Activated CD4-positive, alpha-beta T cell treated with anti-CD3 and anti-CD28 coated beads, Interleukin-2, amount 50 U/mL, for 1 hour (primary cell): ENCODE measurements at regions not wholly inside any gene's neighbourhood (a gene's known extent, or its start where the extent isn't known, plus 50 kb on each side); places are given as distances from the start of the nearest gene placed in this dataset.

Experiments used
- DNase-seq: peaks from one replicate; pipeline ENCODE4 v3.0.0-alpha.2; 2020

- no peak for DNase-seq
Observed at GRCh38 chr11:10387206-10388083, 67.6 kb upstream of the AMPD3 start.

DNA sequence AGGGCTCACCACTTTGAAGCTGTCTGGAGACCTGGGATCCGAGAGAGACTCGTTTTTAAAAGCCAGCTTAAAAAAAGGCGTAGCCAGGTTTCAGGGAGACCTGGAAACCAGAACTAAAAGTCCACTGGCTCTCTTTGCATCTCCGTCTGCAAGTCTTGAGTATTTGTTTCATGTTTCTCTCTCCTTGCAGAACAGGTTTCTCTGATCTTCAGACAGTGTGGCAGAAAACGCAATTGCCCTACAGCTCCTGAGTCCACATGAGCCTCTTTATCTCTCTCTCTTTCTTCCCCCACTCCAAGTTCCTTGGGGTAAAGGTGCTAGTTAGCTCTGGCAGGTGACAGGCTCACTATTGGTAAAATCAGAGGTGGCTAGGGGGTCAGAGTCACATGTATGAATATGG is 67.0 kb upstream of the AMPD3 start:
- no peak for DNase-seq

- DNase-seq: no peak
Observed at GRCh38 chr11:10388574-10388973, 66.5 kb upstream of the AMPD3 start.

DNA sequence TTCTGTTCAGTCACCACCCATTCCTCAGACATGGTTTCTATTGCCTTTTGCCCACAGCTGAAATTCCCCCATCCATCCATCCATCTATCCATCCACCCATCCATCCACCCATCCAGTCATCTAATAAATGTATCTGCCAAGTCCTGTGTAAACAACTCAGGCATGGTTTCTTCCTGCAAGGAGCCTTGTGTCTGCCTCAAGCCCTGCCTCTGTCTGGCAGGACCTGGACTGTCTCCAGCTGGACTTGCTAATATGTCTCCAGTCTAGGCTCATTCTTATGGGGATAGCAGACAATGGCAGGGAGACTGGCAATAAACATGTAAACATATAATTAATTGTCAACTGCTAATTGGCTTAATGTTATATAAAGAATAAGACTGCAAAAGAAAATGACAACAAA is 64.7 kb upstream of the AMPD3 start:
- DNase-seq: no peak

DNA sequence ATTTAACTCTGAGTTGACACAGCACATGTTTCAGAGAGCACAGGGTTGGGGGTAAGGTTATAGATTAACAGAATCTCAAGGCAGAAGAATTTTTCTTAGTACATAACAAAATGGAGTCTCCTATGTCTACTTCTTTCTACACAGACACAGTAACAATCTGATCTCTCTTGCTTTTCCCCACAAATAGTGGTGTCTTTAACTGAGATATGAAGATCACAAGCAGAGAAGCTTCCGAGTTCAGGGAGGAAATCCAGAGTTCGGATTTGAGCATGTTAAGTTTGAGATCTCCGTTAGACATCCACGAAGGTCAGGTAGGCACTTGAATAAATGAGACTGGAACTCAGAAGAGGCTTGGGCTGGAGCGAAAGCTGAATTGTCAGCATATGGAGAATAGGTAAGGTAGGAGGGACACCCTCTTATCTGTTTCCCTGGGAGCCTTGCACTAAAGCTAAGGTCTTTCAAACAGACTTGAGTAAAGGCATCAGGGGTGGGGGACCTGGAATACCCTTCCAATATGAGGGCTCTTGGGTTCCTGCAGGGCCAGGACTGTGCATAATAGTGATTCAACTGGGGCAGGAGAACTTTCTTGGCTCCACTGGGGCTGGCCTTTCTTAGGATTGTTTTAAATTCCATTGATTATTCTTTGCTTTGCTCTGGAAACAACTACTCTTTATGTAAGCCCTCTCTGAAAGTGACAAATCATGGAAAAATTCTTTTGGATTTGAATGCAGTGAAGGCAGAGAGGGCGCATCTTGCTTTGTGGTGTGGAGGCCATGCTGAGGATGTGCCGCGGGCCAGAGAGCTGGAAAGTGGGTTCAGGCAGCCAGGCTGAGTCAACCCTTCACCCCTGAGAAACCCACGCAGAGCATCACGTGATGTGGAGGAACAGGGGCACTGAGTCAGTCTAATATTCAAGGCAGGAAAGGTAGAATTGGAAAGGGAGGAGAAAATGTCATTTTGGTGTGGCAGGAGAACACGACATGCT is 62.7 kb upstream of the AMPD3 start:
- DNase-seq: no peak

GRCh38 chr11:10394229-10395101 is 60.6 kb upstream of the AMPD3 start:
- no peak for DNase-seq

GRCh38 chr11:10395166-10395897 is 59.7 kb upstream of the AMPD3 start:
- DNase-seq: no peak

DNA sequence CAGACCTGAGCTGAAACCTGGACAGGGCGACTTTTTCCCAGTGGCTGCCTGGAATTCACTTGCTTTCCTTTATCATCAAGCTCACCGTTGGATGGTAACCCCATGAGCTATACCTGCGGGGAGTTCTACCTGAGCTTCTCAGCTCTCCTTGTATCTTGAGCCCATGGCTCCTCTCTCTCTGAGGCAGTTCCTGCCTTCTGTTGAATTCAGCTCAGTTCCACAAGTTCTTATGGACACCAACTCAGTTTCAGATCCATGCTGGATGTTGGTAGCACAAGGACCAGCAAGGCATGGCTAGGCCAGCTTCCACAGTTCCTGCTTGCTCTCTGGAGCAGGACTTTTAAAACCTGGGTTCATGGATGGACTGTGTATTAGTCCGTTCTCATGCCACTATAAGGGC is 58.3 kb upstream of the AMPD3 start:
- no peak for DNase-seq

DNA sequence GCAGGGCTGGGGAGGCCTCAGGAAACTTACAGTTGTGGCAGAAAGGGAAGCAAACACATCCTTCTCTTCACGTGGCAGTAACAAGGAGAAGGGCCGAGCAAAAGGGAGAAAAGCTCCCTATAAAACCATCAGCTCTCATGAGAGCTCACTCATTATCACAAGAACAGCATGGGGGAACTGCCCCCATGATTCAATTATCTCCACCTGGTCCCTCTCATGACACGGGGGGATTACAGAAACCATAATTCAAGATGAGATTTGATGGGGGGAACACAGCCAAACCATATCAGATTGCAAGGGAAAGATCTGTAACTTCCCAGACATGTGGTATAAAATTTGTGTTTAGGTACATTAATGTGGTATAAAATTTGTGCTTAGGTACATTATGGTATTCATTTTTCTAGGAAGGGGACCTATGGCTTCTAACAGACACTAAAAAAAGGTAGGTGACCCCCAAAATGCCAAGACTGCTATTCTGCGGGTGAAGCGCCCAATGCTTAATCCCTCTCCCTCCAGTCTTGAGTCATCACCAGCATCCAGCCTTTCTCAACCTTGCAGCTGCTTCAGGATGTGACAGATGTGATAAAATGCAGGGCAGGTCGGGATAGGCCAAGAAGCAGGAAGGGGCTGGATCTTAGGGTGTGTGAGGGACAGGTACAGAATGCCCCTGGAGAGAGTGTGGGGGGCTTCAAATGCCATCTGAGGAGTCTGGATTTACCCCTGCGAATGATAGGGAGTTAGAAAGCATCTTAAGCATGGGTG is 57.7 kb upstream of the AMPD3 start:
- no peak for DNase-seq

GRCh38 chr11:10398525-10398924 is 56.5 kb upstream of the AMPD3 start:
- no peak for DNase-seq

DNA sequence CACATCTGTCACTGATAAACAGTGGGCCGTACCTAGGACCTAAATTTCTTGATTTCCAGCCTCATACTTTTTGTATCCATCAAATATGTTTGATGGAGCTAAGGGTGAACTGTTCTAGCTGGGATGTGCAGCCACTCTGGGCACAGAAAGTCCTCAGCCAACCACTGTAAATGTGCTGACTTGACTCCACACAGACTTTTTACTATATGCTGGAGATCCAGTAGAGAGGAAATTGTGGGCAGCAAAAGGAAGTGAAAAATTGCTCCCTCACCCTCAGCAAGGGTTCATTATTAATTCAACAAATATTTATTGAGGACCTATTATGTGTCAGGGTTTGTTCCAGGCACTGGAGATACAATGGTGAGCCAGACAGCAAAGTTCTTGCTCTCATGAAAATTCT is 54.2 kb upstream of the AMPD3 start:
- DNase-seq: no peak

DNA sequence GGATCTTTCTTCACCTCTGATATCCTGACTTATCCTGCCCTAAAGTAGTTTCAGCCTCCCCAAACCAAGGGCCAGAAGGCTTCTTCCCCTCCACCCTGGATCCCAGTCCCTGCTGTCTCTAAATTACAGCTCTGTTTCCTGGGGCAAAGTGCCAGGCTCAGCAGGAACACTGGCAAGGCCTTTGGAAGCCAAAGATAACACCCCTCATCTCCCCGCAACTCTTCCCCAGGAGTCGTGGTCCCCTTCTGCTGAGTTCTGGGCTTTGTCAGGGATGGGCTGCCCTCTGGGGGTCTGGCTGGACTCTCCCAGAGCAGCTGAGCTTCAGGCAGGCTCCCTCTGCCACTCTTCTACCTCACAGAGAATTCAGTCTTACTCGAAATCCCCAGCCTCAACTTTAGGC is 53.8 kb upstream of the AMPD3 start:
- DNase-seq: no peak

DNA sequence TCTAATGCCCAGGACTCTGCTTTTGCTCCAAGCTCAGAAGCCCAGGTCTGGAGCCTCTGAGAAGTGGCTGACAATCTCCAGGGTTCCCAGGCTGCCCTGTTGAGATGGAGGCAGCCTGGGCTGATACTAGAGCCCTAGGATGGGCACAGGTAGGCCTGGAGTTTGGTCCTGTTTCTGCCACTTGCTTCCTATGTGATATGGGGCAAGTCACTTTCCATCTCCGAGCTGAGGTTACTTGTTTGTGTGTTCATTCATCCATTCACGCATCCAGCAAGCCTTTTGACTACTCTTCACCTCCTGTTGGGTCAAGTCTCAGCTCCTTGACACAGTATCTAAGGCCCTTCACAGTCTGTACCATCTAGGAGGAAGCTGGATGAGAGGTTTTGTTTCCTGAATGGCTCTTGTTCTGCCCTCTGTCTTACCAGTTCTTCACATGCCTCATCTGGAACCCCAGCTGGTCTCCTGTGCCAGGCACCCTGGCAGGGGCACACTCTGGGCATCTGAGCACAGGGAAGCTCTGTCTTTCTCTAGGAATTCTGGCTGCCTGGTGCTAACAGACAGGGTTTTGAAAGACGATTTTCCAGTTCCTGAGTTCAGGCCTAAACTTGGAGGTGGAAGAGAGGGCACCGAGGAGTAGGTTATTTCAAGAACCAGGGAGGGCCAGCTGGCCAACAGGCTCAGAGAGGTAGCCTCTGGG is 53.2 kb upstream of the AMPD3 start:
- no peak for DNase-seq
